H1 (cell line): ENCODE measurements at regions not wholly inside any gene's neighbourhood (a gene's known extent, or its start where the extent isn't known, plus 50 kb on each side); places are given as distances from the start of the nearest gene placed in this dataset.

Source experiments
- CTCF ChIA-PET: fragments of 300-600 bp; sonication (Branson Sonifier 250); formaldehyde crosslinking; loops from one replicate; lab custom pipeline; 2021; ENCODE audit not compliant: partially characterized antibody; lab: Charles Lee
- POLR2A ChIA-PET: fragments of 300-600 bp; sonication (Branson Sonifier 250); formaldehyde crosslinking; loops from one replicate; lab custom pipeline; 2021; ENCODE audit warnings: inconsistent platforms; ENCODE audit not compliant: partially characterized antibody; lab: Charles Lee
- DNase-seq, 2 experiments: peaks; one replicate each; pipeline versions ENCODE4 v3.0.0 to v3.0.0-alpha.2; 2010 to 2022; ENCODE audit warnings: low spot score in 2 of 2, low read depth in 1 of 2, mixed read lengths in 1 of 2
- FAIRE-seq: peaks from 2 replicates; lab custom pipeline; 2011; peaks lifted over from hg19 to GRCh38; lab: Jason Lieb, UNC
- H2AFZ ChIP-seq: 2 replicates; pipeline ENCODE4 v1.8.1; 2012; ENCODE audit warnings: low read length, inconsistent platforms
- H2AK5ac ChIP-seq: 2 replicates; pipeline ENCODE4 v1.6.1; 2013; ENCODE audit warnings: low read depth, low read length
- H2BK120ac ChIP-seq: replicated peaks from 2 replicates; pipeline ENCODE3; 2013; ENCODE audit warnings: low read depth, low read length, inconsistent platforms
- H2BK12ac ChIP-seq: 2 replicates; pipeline ENCODE4 v1.6.1; 2013; ENCODE audit warnings: low read depth, low read length
- H2BK15ac ChIP-seq: 2 replicates; pipeline ENCODE4 v1.6.1; 2013; ENCODE audit warnings: low read length
- H2BK20ac ChIP-seq: 2 replicates; pipeline ENCODE4 v1.6.1; 2013; ENCODE audit warnings: low read length
- H2BK5ac ChIP-seq: 2 replicates; pipeline ENCODE4 v1.6.1; 2013; ENCODE audit warnings: low read depth, low read length
- H3K14ac ChIP-seq: 2 replicates; pipeline ENCODE4 v1.6.1; 2013; ENCODE audit warnings: inconsistent platforms; ENCODE audit not compliant: insufficient read length
- H3K18ac ChIP-seq: 2 replicates; pipeline ENCODE4 v1.6.1; 2013; ENCODE audit warnings: low read length; ENCODE audit errors: extremely low read depth
- H3K23ac ChIP-seq: 2 replicates; pipeline ENCODE4 v1.6.1; 2013; ENCODE audit warnings: inconsistent platforms; ENCODE audit not compliant: insufficient read length
- H3K23me2 ChIP-seq: 2 replicates; pipeline ENCODE4 v1.6.1; 2013; ENCODE audit warnings: low read depth, low read length
- H3K27ac ChIP-seq: 2 replicates; pipeline ENCODE4 v1.6.1; 2011; ENCODE audit warnings: low read depth, low read length, inconsistent platforms
- H3K27me3 ChIP-seq, 4 experiments: replicated peaks in 1 of 4; 1 replicate in 1 of 4; 2 replicates in 3 of 4; pipeline versions ENCODE4 v1.6.1 to v1.8.1; 2011 to 2013; ENCODE audit warnings: low read length in 3 of 4, mild to moderate bottlenecking in 3 of 4, inconsistent platforms in 2 of 4, mixed read lengths in 2 of 4, moderate library complexity in 1 of 4; ENCODE audit not compliant: control insufficient read depth in 3 of 4, insufficient read depth in 3 of 4; ENCODE audit errors: extremely low read depth in 1 of 4
- H3K36me3 ChIP-seq, 4 experiments: 2 replicates each; pipeline versions ENCODE4 v1.6.1 to v1.8.1; 2011 to 2013; ENCODE audit warnings: mild to moderate bottlenecking in 4 of 4, low read length in 3 of 4, moderate library complexity in 2 of 4, control low read depth in 1 of 4, inconsistent platforms in 1 of 4; ENCODE audit not compliant: insufficient read depth in 4 of 4, control insufficient read depth in 2 of 4
- H3K4ac ChIP-seq: replicated peaks from 2 replicates; pipeline ENCODE3; 2013; ENCODE audit warnings: low read length, low read depth, mixed read lengths, inconsistent platforms; ENCODE audit not compliant: insufficient read length
- H3K4me1 ChIP-seq, 4 experiments: replicated peaks in 1 of 4; 1 replicate in 1 of 4; 2 replicates in 3 of 4; pipeline versions ENCODE4 v1.6.1 to v1.8.1; 2011 to 2013; ENCODE audit warnings: low read length in 3 of 4, inconsistent platforms in 2 of 4, mixed read lengths in 1 of 4; ENCODE audit not compliant: insufficient read depth in 4 of 4, control insufficient read depth in 3 of 4
- H3K4me2 ChIP-seq, 2 experiments: 2 replicates each; pipeline versions ENCODE4 v1.6.1 to v1.8.1; 2011 to 2013; ENCODE audit warnings: low read depth in 2 of 2, low read length in 2 of 2, control low read depth in 1 of 2, inconsistent platforms in 1 of 2, mild to moderate bottlenecking in 1 of 2; ENCODE audit not compliant: insufficient read depth in 1 of 2
- H3K4me3 ChIP-seq, 4 experiments: fragments of 200-600, 300-600 bp in 1 of 4; sonication (generic), shearing (Covaris generic), sonication (Bioruptor Twin) in 1 of 4; 2 replicates each; pipeline versions ENCODE4 v1.5.1 to v1.8.1; 2011 to 2016; ENCODE audit warnings: low read length in 4 of 4, low read depth in 3 of 4, control low read depth in 2 of 4, inconsistent platforms in 2 of 4, mild to moderate bottlenecking in 2 of 4, mixed read lengths in 1 of 4, moderate library complexity in 1 of 4; ENCODE audit not compliant: insufficient read depth in 2 of 4; ENCODE audit errors: extremely low read depth in 1 of 4
- H3K56ac ChIP-seq: replicated peaks from 2 replicates; pipeline ENCODE3; 2013; ENCODE audit warnings: low read depth, mild to moderate bottlenecking, mixed read lengths, low read length, inconsistent platforms; ENCODE audit not compliant: insufficient read length
- H3K79me1 ChIP-seq: 2 replicates; pipeline ENCODE4 v1.6.1; 2013; ENCODE audit warnings: low read depth, low read length, control low read depth
- H3K79me2 ChIP-seq, 2 experiments: 2 replicates each; pipeline versions ENCODE4 v1.6.1 to v1.8.1; 2012 to 2013; ENCODE audit warnings: low read length in 2 of 2, mild to moderate bottlenecking in 2 of 2, inconsistent platforms in 1 of 2; ENCODE audit not compliant: insufficient read depth in 2 of 2, control insufficient read depth in 1 of 2
- H3K9ac ChIP-seq, 4 experiments: replicated peaks in 1 of 4; 1 replicate in 1 of 4; 2 replicates in 3 of 4; pipeline versions ENCODE4 v1.6.1 to v1.8.1; 2011 to 2013; ENCODE audit warnings: low read depth in 3 of 4, low read length in 3 of 4, control low read depth in 2 of 4, mild to moderate bottlenecking in 2 of 4, moderate library complexity in 2 of 4, inconsistent platforms in 1 of 4; ENCODE audit errors: extremely low read depth in 1 of 4
- H3K9me3 ChIP-seq, 2 experiments: 2 replicates each; pipeline versions ENCODE4 v1.6.1 to v1.8.1; 2012 to 2013; ENCODE audit warnings: mild to moderate bottlenecking in 2 of 2, moderate library complexity in 2 of 2, control low read depth in 1 of 2, inconsistent platforms in 1 of 2, low read depth in 1 of 2, low read length in 1 of 2, mixed read lengths in 1 of 2; ENCODE audit not compliant: insufficient read depth in 2 of 2
- H4K20me1 ChIP-seq, 2 experiments: replicated peaks in 1 of 2; 2 replicates each; pipeline versions ENCODE3 to v1.8.1; 2011 to 2013; ENCODE audit warnings: inconsistent platforms in 2 of 2, low read length in 2 of 2, mild to moderate bottlenecking in 1 of 2; ENCODE audit not compliant: insufficient read depth in 2 of 2, control insufficient read depth in 1 of 2
- H4K5ac ChIP-seq: 2 replicates; pipeline ENCODE4 v1.6.1; 2013; ENCODE audit warnings: low read length, low read depth, mixed read lengths, inconsistent platforms; ENCODE audit not compliant: insufficient read length
- H4K8ac ChIP-seq: 2 replicates; pipeline ENCODE4 v1.8.0; 2013; ENCODE audit warnings: mild to moderate bottlenecking, moderate library complexity, low read length, inconsistent platforms; ENCODE audit not compliant: insufficient read depth; ENCODE audit errors: extremely low read depth
- H4K91ac ChIP-seq: replicated peaks from 2 replicates; pipeline ENCODE3; 2013; ENCODE audit warnings: low read length, mixed read lengths, inconsistent platforms; ENCODE audit not compliant: insufficient read length
- CTCF ChIP-seq, 3 experiments: IDR thresholded peaks; 1 replicate in 2 of 3; 2 replicates in 1 of 3; pipeline versions ENCODE4 v1.5.1 to v1.6.1; 2011; ENCODE audit warnings: low read length in 3 of 3, mild to moderate bottlenecking in 3 of 3, inconsistent platforms in 2 of 3, low read depth in 1 of 3, moderate library complexity in 1 of 3; ENCODE audit not compliant: insufficient read depth in 1 of 3; ENCODE audit errors: control extremely low read depth in 1 of 3
- EP300 ChIP-seq, 2 experiments: IDR thresholded peaks; 1 replicate in 1 of 2; 2 replicates in 1 of 2; pipeline ENCODE4 v1.6.1; 2011 to 2012; ENCODE audit warnings: low read depth in 2 of 2, low read length in 2 of 2, mild to moderate bottlenecking in 2 of 2, borderline replicate concordance in 1 of 2, inconsistent platforms in 1 of 2, moderate library complexity in 1 of 2
- RAD21 ChIP-seq, 2 experiments: IDR thresholded peaks in 1 of 2; conservative IDR thresholded peaks in 1 of 2; 2 replicates each; pipeline ENCODE4 v1.6.1; 2011; ENCODE audit warnings: low read depth in 2 of 2, low read length in 2 of 2, improper control_type of control experiment in 1 of 2, inconsistent platforms in 1 of 2, mild to moderate bottlenecking in 1 of 2, moderate library complexity in 1 of 2
- WGBS, 2 experiments: shearing (Covaris generic) in 1 of 2; methylation state at CpG; one replicate each; pipeline versions ENCODE4 v1.1.6 to v1.1.7; 2013 to 2015; ENCODE audit warnings: low lambda C conversion rate in 2 of 2, mixed read lengths in 2 of 2, inconsistent platforms in 1 of 2, low coverage in 1 of 2, missing lambda C conversion rate in 1 of 2; ENCODE audit not compliant: insufficient replicate concordance in 2 of 2, insufficient coverage in 1 of 2, insufficient read length in 1 of 2; ENCODE audit errors: extremely low coverage in 1 of 2, missing lambda C conversion rate in 1 of 2; 5-methylcytosine and 5-hydroxymethylcytosine counted together

- CTCF ChIA-PET: interaction anchor here (0.6 to 2.0 kb wide), 10 partner anchors 9 to 564 kb away, joined by 3 to 5 read pairs (median 4); no protein-coding TSS in a partner anchor
- Histone ChIP-seq H3K9me3 (no peaks in the 10 kb centered on the region), H2BK12ac (no peak overlapping the region), H3K14ac (no peak overlapping the region), H2AK5ac (no peak overlapping the region), H3K27ac (no peak overlapping the region)
- peak in 2 of 3 experiments; percentile 22 to 61; a peak in 2 of 4 replicates for TF ChIP-seq CTCF (IDR thresholded peaks at IDR 0.05; ENCODE audit: control extremely low read depth in 1 of 3, insufficient read depth in 1 of 3, low read depth in 1 of 3, low read length in 3 of 3)
- TF ChIP-seq RAD21 (IDR thresholded peaks at IDR 0.05 in 1 of 2, conservative IDR thresholded peaks at IDR 0.05 in 1 of 2; ENCODE audit: low read depth in 2 of 2, low read length in 2 of 2): peak; percentile 54 to 56
- no peak for TF ChIP-seq EP300 (IDR thresholded peaks at IDR 0.05; ENCODE audit: borderline replicate concordance in 1 of 2, low read depth in 2 of 2, low read length in 2 of 2)
- TF ChIP-seq, all 59 proteins: peak for 2
- Histone ChIP-seq H4K5ac (no peak overlapping the region), H2AFZ (no peak overlapping the region), H3K4ac (no peak overlapping the region), H3K56ac (no peak overlapping the region), H3K4me2 (no peak overlapping the region), H2BK5ac (no peak overlapping the region), H3K23ac (no peak overlapping the region), H4K8ac (no peak overlapping the region), H3K36me3 (no peaks in the 10 kb centered on the region), H4K91ac (no peak overlapping the region), H3K79me2 (no peaks in the 10 kb centered on the region), H2BK20ac (no peak overlapping the region), H3K4me1 (no peaks in the 10 kb centered on the region), H3K79me1 (no peaks in the 10 kb centered on the region), H2BK15ac (no peak overlapping the region), H2BK120ac (no peak overlapping the region), H3K27me3 (no peaks in the 10 kb centered on the region), H3K18ac (no peak overlapping the region), H3K9ac (no peak overlapping the region), H3K4me3 (no peak overlapping the region), H3K23me2 (no peaks in the 10 kb centered on the region), H4K20me1 (no peaks in the 10 kb centered on the region)
- DNase-seq (no peak), FAIRE-seq (peak; percentile 24)
- WGBS, 2 experiments: 48% methylated on average over 1 of the region's 1 CpG; no CpG with 5 or more reads in 1 of the 2 experiments
- POLR2A ChIA-PET: no interaction called here
These were observed 261.4 kb downstream of the CNTN3 start for GRCh38 chr3:74353039-74353438.
